ENCODE measurements at regions not wholly inside any gene's neighbourhood (a gene's known extent, or its start where the extent isn't known, plus 50 kb on each side); places are given as distances from the start of the nearest gene placed in this dataset.

DNA sequence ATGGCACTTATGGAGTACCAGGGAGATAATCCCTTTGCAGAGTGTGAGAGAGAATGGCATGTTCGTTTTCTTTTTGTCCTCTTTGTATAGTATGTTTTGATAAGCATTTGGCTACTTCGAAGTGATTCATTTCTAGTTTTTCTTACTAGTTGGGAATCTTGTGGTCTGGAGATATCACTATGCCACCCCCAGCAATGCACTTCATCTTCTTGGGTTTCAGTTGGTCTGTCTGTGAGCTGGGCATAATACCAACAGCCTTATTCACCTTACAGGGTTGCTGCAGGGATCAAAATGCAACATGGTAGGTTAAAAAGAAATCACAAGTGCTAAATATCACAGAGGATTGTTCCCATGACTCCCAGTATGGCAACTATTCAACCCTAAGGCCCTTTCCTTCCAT, 387.8 kb upstream of the CADM1 start:
- DNase-seq (ENCODE audit: low read depth in 1 of 2, low spot score in 1 of 2) = no peak

- DNase-seq (ENCODE audit: low read depth in 1 of 2, low spot score in 1 of 2) = no peak
Measured at GRCh38 chr11:115891581-115891980, 387.4 kb upstream of the CADM1 start.

GRCh38 chr11:115890500-115890899, 386.3 kb upstream of the CADM1 start:
- no peak for DNase-seq (ENCODE audit: low read depth in 1 of 2, low spot score in 1 of 2)

GRCh38 chr11:115889712-115890111, 385.5 kb upstream of the CADM1 start:
- no peak for DNase-seq (ENCODE audit: low read depth in 1 of 2, low spot score in 1 of 2)

- DNase-seq (ENCODE audit: low read depth in 1 of 2, low spot score in 1 of 2) = no peak
Measured at GRCh38 chr11:115887727-115888126, 383.5 kb upstream of the CADM1 start.

- DNase-seq (ENCODE audit: low read depth in 1 of 2, low spot score in 1 of 2) = no peak
Measured at GRCh38 chr11:115887316-115887715, 383.1 kb upstream of the CADM1 start.

- DNase-seq (ENCODE audit: low read depth in 1 of 2, low spot score in 1 of 2) = no peak
Measured at GRCh38 chr11:115886422-115886733, 382.2 kb upstream of the CADM1 start.

- DNase-seq (ENCODE audit: low read depth in 1 of 2, low spot score in 1 of 2) = no peak
Measured at GRCh38 chr11:115885535-115886421, 381.6 kb upstream of the CADM1 start.

- no peak for DNase-seq (ENCODE audit: low read depth in 1 of 2, low spot score in 1 of 2)
Measured at GRCh38 chr11:115884800-115885534, 380.8 kb upstream of the CADM1 start.

- DNase-seq (ENCODE audit: low read depth in 1 of 2, low spot score in 1 of 2) = no peak
Measured at GRCh38 chr11:115874843-115875242, 370.6 kb upstream of the CADM1 start.

GRCh38 chr11:115873813-115874212, 369.6 kb upstream of the CADM1 start:
- no peak for DNase-seq (ENCODE audit: low read depth in 1 of 2, low spot score in 1 of 2)

DNA sequence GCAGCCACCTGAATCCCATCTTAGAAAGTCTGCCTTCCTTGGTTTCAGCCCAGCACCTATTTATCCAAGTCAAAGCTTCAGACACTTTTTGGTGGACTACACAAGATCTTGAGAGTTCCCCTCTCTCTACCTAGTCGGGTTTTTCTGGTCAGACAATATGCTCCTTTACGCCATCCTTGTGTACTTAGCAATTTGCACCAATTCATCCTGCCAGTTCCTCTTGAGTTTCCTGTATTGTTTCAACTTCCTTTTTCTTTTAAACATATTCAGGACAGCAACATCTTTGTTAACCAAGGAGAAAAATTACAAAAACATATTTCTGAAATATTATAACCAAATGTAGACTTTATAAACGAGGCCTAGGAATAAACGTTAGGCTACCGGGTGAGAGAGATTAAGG, 368.2 kb upstream of the CADM1 start:
- DNase-seq (ENCODE audit: low read depth in 1 of 2, low spot score in 1 of 2) = no peak

GRCh38 chr11:115871161-115871760, 367.0 kb upstream of the CADM1 start:
- DNase-seq (ENCODE audit: low read depth in 1 of 2, low spot score in 1 of 2) = no peak

DNA sequence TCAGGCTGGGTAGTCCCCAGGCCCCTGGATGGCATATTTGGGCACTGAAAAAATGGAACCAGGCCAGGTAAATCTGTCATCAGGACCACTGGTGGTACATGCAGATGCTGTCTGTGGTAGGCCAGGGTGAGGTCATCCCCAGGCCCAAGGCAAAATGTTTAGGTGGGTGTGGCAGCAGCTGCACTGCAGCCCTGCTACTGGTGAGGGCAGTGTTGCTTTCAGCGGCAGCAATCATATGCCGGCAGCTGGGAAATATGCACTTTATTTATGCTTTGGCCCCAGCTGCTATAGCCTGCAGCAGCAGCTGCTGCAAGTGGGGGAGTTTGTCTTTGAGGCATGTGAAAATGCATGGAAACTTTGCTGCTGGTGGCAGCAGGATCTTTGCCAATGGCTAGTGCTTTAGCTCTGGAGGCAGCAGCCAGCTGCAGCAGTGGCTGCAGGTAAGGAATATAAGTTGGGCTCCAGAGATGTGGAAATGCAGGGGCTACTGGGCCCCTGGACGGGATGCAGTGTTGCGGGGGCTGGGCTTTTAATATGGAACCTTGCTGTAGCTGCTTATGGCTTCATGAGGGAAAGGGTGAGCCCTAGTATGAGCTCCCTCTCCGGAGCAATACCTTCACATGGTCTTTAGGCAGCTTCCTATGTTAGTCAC, 365.7 kb upstream of the CADM1 start:
- DNase-seq (ENCODE audit: low read depth in 1 of 2, low spot score in 1 of 2) = no peak

DNA sequence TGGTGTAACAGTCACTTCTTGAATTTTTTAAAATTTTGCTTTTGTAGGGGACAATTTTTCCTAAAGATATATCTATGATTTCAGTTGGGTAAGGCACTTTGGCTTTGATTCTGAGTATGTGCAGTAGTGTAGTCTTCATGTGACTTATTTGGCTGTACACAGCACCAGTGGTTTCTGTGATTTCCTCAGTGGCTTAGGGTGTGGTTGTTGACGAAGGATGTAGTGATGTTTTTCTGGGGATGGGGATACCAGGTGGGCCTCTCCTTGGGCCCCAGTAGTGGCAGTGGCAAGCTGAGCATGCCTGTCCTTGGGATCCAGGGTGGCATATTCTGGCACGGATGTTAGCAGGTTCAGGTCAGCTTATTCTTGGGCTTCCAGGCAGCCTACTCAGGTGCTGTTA, 364.9 kb upstream of the CADM1 start:
- DNase-seq (ENCODE audit: low read depth in 1 of 2, low spot score in 1 of 2) = no peak

GRCh38 chr11:115860246-115860645, 356.0 kb upstream of the CADM1 start:
- no peak for DNase-seq (ENCODE audit: low read depth in 1 of 2, low spot score in 1 of 2)

GRCh38 chr11:115848611-115849010, 344.4 kb upstream of the CADM1 start:
- DNase-seq (ENCODE audit: low read depth in 1 of 2, low spot score in 1 of 2) = no peak

GRCh38 chr11:115848080-115848479, 343.9 kb upstream of the CADM1 start:
- DNase-seq (ENCODE audit: low read depth in 1 of 2, low spot score in 1 of 2) = no peak

DNA sequence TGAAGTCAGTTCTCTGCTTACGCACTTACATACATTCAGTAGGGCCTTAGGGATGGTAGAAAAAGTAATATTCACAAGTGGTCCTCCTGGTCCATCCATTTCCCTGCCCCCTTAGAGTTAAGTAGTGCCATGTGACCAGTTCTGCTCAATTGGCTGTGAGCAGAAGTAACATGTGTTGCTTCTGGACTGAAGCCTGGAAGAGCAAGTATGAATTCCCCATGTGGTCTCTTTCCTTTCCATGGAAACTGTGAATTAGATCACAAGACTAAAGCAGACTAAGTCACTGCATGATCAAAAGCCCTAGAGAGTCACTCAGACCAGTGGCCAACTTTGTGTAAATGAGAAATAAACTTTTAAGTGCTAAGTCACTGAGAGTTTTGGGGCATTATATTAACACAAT, 341.7 kb upstream of the CADM1 start:
- no peak for DNase-seq (ENCODE audit: low read depth in 1 of 2, low spot score in 1 of 2)

- DNase-seq (ENCODE audit: low read depth in 1 of 2, low spot score in 1 of 2) = no peak
Measured at GRCh38 chr11:115843685-115844084, 339.5 kb upstream of the CADM1 start.

- no peak for DNase-seq (ENCODE audit: low read depth in 1 of 2, low spot score in 1 of 2)
Measured at GRCh38 chr11:115843111-115843510, 338.9 kb upstream of the CADM1 start.

- no peak for DNase-seq (ENCODE audit: low read depth in 1 of 2, low spot score in 1 of 2)
Measured at GRCh38 chr11:115820026-115820425, 315.8 kb upstream of the CADM1 start.

All from stimulated activated CD4-positive, alpha-beta T cell treated with anti-CD3 and anti-CD28 coated beads, Interleukin-15, amount 100 ng/mL, for 1 hour (primary cell).